ENCODE measurements at regions not wholly inside any gene's neighbourhood (a gene's known extent, or its start where the extent isn't known, plus 50 kb on each side); places are given as distances from the start of the nearest gene placed in this dataset.

- CTCF ChIA-PET: no interaction called here
- no peak for DNase-seq
Measured at GRCh38 chr1:22370190-22370498, 81.5 kb upstream of the ZBTB40 start.

GRCh38 chr1:22371408-22371807 lies 80.2 kb upstream of the ZBTB40 start:
- DNase-seq: no peak
- no peak overlapping the region for H3K4me3 Mint-ChIP-seq
- no peaks in the 10 kb centered on the region for H3K36me3 Mint-ChIP-seq
- peaks cover 2% of the 10 kb centered on the region for H3K9me3 Mint-ChIP-seq
- H3K27me3 Mint-ChIP-seq: peaks cover 40% of the 10 kb centered on the region
- no peak overlapping the region for H3K27ac Mint-ChIP-seq
- CTCF ChIA-PET: no interaction called here
- no peaks in the 10 kb centered on the region for H3K4me1 Mint-ChIP-seq

More at GRCh38 chr1:22370190-22370498, 81.5 kb upstream of the ZBTB40 start:
- H3K4me1 Mint-ChIP-seq: no peaks in the 10 kb centered on the region
- no peak overlapping the region for H3K4me3 Mint-ChIP-seq
- peaks cover 2% of the 10 kb centered on the region for H3K9me3 Mint-ChIP-seq
- H3K27me3 Mint-ChIP-seq: peaks cover 38% of the 10 kb centered on the region
- H3K36me3 Mint-ChIP-seq: no peaks in the 10 kb centered on the region
- no peak overlapping the region for H3K27ac Mint-ChIP-seq

GRCh38 chr1:22373252-22373651 lies 78.4 kb upstream of the ZBTB40 start:
- Mint-ChIP-seq H3K27ac (no peak overlapping the region), H3K9me3 (peaks cover 2% of the 10 kb centered on the region), H3K4me1 (no peaks in the 10 kb centered on the region), H3K27me3 (peaks cover 44% of the 10 kb centered on the region), H3K36me3 (no peaks in the 10 kb centered on the region), H3K4me3 (no peak overlapping the region)
- no peak for DNase-seq
- CTCF ChIA-PET: no interaction called here

GRCh38 chr1:22374001-22374400 lies 77.7 kb upstream of the ZBTB40 start:
- no peak for DNase-seq
- no peak overlapping the region for H3K4me3 Mint-ChIP-seq
- no peaks in the 10 kb centered on the region for H3K4me1 Mint-ChIP-seq
- CTCF ChIA-PET: no interaction called here
- H3K27me3 Mint-ChIP-seq: peaks cover 43% of the 10 kb centered on the region
- peaks cover 2% of the 10 kb centered on the region for H3K9me3 Mint-ChIP-seq
- no peaks in the 10 kb centered on the region for H3K36me3 Mint-ChIP-seq
- no peak overlapping the region for H3K27ac Mint-ChIP-seq

GRCh38 chr1:22375601-22376000 lies 76.0 kb upstream of the ZBTB40 start:
- CTCF ChIA-PET: no interaction called here
- H3K4me3 Mint-ChIP-seq: no peak overlapping the region
- no peak for DNase-seq
- H3K27me3 Mint-ChIP-seq: peaks cover 46% of the 10 kb centered on the region
- no peaks in the 10 kb centered on the region for H3K36me3 Mint-ChIP-seq
- no peaks in the 10 kb centered on the region for H3K4me1 Mint-ChIP-seq
- peaks cover 2% of the 10 kb centered on the region for H3K9me3 Mint-ChIP-seq
- peak overlapping the region; percentile 33 for H3K27ac Mint-ChIP-seq

- CTCF ChIA-PET: no interaction called here
- Mint-ChIP-seq H3K27ac (no peak overlapping the region), H3K9me3 (peaks cover 2% of the 10 kb centered on the region), H3K4me1 (no peaks in the 10 kb centered on the region), H3K36me3 (no peaks in the 10 kb centered on the region), H3K27me3 (peaks cover 49% of the 10 kb centered on the region), H3K4me3 (no peak overlapping the region)
- DNase-seq: no peak
Measured at GRCh38 chr1:22376001-22376400, 75.7 kb upstream of the ZBTB40 start.

- H3K27ac Mint-ChIP-seq: no peak overlapping the region
- no peaks in the 10 kb centered on the region for H3K4me1 Mint-ChIP-seq
- CTCF ChIA-PET: no interaction called here
- peaks cover 2% of the 10 kb centered on the region for H3K9me3 Mint-ChIP-seq
- H3K27me3 Mint-ChIP-seq: peaks cover 48% of the 10 kb centered on the region
- no peak overlapping the region for H3K4me3 Mint-ChIP-seq
- DNase-seq: no peak
- no peaks in the 10 kb centered on the region for H3K36me3 Mint-ChIP-seq
Measured at GRCh38 chr1:22376546-22376945, 75.1 kb upstream of the ZBTB40 start.

GRCh38 chr1:22376976-22377375 lies 74.7 kb upstream of the ZBTB40 start:
- Mint-ChIP-seq H3K27ac (no peak overlapping the region), H3K36me3 (no peaks in the 10 kb centered on the region), H3K4me3 (no peak overlapping the region), H3K4me1 (no peaks in the 10 kb centered on the region), H3K27me3 (peaks cover 43% of the 10 kb centered on the region), H3K9me3 (peaks cover 2% of the 10 kb centered on the region)
- DNase-seq: no peak
- CTCF ChIA-PET: no interaction called here

GRCh38 chr1:22379566-22379965 lies 72.1 kb upstream of the ZBTB40 start:
- CTCF ChIA-PET: no interaction called here
- H3K36me3 Mint-ChIP-seq: no peaks in the 10 kb centered on the region
- H3K4me1 Mint-ChIP-seq: no peaks in the 10 kb centered on the region
- no peak for DNase-seq
- H3K27me3 Mint-ChIP-seq: peaks cover 40% of the 10 kb centered on the region
- H3K27ac Mint-ChIP-seq: no peak overlapping the region
- H3K4me3 Mint-ChIP-seq: no peak overlapping the region
- H3K9me3 Mint-ChIP-seq: no peaks in the 10 kb centered on the region

- H3K27me3 Mint-ChIP-seq: peaks cover 44% of the 10 kb centered on the region
- no peaks in the 10 kb centered on the region for H3K9me3 Mint-ChIP-seq
- no peaks in the 10 kb centered on the region for H3K4me1 Mint-ChIP-seq
- H3K36me3 Mint-ChIP-seq: no peaks in the 10 kb centered on the region
- H3K4me3 Mint-ChIP-seq: no peak overlapping the region
- no peak overlapping the region for H3K27ac Mint-ChIP-seq
- CTCF ChIA-PET: no interaction called here
- peak; percentile 5 for DNase-seq
Measured at GRCh38 chr1:22380024-22380785, 71.4 kb upstream of the ZBTB40 start.

- H3K4me1 Mint-ChIP-seq: no peaks in the 10 kb centered on the region
- no peaks in the 10 kb centered on the region for H3K36me3 Mint-ChIP-seq
- peak; percentile 6 for DNase-seq
- CTCF ChIA-PET: no interaction called here
- no peak overlapping the region for H3K27ac Mint-ChIP-seq
- peaks cover 56% of the 10 kb centered on the region for H3K27me3 Mint-ChIP-seq
- H3K4me3 Mint-ChIP-seq: no peak overlapping the region
- H3K9me3 Mint-ChIP-seq: no peaks in the 10 kb centered on the region
Measured at GRCh38 chr1:22383526-22384294, 67.9 kb upstream of the ZBTB40 start.

GRCh38 chr1:22385537-22385936 lies 66.1 kb upstream of the ZBTB40 start:
- CTCF ChIA-PET: no interaction called here
- no peak overlapping the region for H3K27ac Mint-ChIP-seq
- no peaks in the 10 kb centered on the region for H3K4me1 Mint-ChIP-seq
- no peak overlapping the region for H3K4me3 Mint-ChIP-seq
- H3K9me3 Mint-ChIP-seq: no peaks in the 10 kb centered on the region
- H3K36me3 Mint-ChIP-seq: no peaks in the 10 kb centered on the region
- DNase-seq: no peak
- H3K27me3 Mint-ChIP-seq: peaks cover 54% of the 10 kb centered on the region

- no peak for DNase-seq
- CTCF ChIA-PET: interaction anchor here (0.5 kb wide), 1 partner anchor 344 kb away, joined by 3 read pairs; no protein-coding TSS in a partner anchor
- no peak overlapping the region for H3K4me3 Mint-ChIP-seq
- no peak overlapping the region for H3K27ac Mint-ChIP-seq
- no peaks in the 10 kb centered on the region for H3K9me3 Mint-ChIP-seq
- peaks cover 52% of the 10 kb centered on the region for H3K27me3 Mint-ChIP-seq
- H3K4me1 Mint-ChIP-seq: no peaks in the 10 kb centered on the region
- no peaks in the 10 kb centered on the region for H3K36me3 Mint-ChIP-seq
Measured at GRCh38 chr1:22386774-22387173, 64.9 kb upstream of the ZBTB40 start.

- CTCF ChIA-PET: interaction anchor here (0.6 kb wide), 1 partner anchor 423 kb away, joined by 3 read pairs; no protein-coding TSS in a partner anchor
- no peak overlapping the region for H3K4me3 Mint-ChIP-seq
- H3K4me1 Mint-ChIP-seq: no peaks in the 10 kb centered on the region
- peaks cover 63% of the 10 kb centered on the region for H3K27me3 Mint-ChIP-seq
- no peaks in the 10 kb centered on the region for H3K9me3 Mint-ChIP-seq
- H3K27ac Mint-ChIP-seq: no peak overlapping the region
- no peaks in the 10 kb centered on the region for H3K36me3 Mint-ChIP-seq
- DNase-seq: no peak
Measured at GRCh38 chr1:22387919-22388580, 63.6 kb upstream of the ZBTB40 start.

Data from activated naive CD4-positive, alpha-beta T cell treated with anti-CD3 and anti-CD28 coated beads, Interleukin-2, amount 10 ng/mL, durations not matched to agents 7 days and 5 days (primary cell).